ENCODE measurements at regions not wholly inside any gene's neighbourhood (a gene's known extent, or its start where the extent isn't known, plus 50 kb on each side); places are given as distances from the start of the nearest gene placed in this dataset.

DNA sequence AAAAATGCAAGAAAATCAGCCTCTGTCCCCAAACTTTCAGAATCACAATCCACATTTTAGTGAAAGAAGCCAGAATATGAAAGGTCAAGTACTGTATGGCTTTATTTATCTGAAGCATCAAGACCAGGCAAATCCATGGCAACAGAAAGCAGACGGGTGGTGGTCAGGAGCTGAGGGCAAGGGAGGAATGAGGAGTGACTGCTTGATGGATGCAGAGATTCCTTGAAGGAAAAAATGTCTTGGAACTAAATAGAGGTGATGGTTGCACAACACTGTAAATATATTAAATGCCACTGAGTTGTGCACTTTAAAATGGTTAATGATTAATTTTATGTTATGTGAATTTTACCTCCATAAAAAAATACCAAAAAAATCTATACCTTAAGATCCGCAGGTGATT lies 165.1 kb downstream of the GXYLT1 start:
- intact Hi-C loops (cut with DNase I): no loop called here
- H3K4me1 ChIP-seq (replicated peaks): no peaks in the 10 kb centered on the region

DNA sequence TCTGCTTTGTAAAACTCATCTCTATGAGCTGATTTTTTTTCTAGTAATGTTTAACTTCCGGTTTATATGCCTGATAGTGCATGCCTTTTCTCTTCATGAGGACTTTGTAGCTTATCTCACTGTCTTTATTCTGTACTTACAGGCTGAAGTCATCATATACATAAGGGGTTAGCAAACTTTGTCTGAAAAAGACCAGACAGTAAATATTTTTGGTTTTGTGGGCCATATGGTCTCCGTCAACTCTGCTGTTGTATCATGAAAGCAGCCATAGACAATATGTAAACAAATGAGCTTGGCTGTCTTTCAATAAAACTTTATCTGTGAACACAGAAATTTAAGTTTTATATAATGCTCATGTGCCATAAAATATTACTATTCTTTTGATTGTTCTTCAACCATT lies 172.1 kb downstream of the GXYLT1 start:
- Histone ChIP-seq H3K36me3 (no peaks in the 10 kb centered on the region), H3K27ac (no peak overlapping the region), H3K9me3 (no peaks in the 10 kb centered on the region), H3K27me3 (replicated peaks; ENCODE audit: insufficient read depth) (no peaks in the 10 kb centered on the region), H3K4me1 (replicated peaks) (no peaks in the 10 kb centered on the region), H3K4me3 (no peak overlapping the region)
- DNase-seq (ENCODE audit: low spot score): no peak
- WGBS: 77% methylated on average over 2 of the region's 2 CpGs
- TF ChIP-seq POLR2A (IDR thresholded peaks at IDR 0.05): no peak
- no peak for TF ChIP-seq POLR2AphosphoS5 (IDR thresholded peaks at IDR 0.05)
- TF ChIP-seq, protein P1, sequence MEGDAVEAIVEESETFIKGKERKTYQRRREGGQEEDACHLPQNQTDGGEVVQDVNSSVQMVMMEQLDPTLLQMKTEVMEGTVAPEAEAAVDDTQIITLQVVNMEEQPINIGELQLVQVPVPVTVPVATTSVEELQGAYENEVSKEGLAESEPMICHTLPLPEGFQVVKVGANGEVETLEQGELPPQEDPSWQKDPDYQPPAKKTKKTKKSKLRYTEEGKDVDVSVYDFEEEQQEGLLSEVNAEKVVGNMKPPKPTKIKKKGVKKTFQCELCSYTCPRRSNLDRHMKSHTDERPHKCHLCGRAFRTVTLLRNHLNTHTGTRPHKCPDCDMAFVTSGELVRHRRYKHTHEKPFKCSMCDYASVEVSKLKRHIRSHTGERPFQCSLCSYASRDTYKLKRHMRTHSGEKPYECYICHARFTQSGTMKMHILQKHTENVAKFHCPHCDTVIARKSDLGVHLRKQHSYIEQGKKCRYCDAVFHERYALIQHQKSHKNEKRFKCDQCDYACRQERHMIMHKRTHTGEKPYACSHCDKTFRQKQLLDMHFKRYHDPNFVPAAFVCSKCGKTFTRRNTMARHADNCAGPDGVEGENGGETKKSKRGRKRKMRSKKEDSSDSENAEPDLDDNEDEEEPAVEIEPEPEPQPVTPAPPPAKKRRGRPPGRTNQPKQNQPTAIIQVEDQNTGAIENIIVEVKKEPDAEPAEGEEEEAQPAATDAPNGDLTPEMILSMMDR (IDR thresholded peaks at IDR 0.05): no peak
- intact Hi-C loops (cut with DNase I): no loop called here

More for the DNA sequence above, 165.1 kb downstream of the GXYLT1 start:
- 52% methylated on average over 2 of the region's 2 CpGs for WGBS
- TF ChIP-seq POLR2AphosphoS5 (IDR thresholded peaks at IDR 0.05) (no peak), POLR2A (IDR thresholded peaks at IDR 0.05) (no peak)
- TF ChIP-seq, protein P1 (IDR thresholded peaks at IDR 0.05): no peak
- H3K4me3 ChIP-seq: no peak overlapping the region
- H3K9me3 ChIP-seq: no peaks in the 10 kb centered on the region
- no peaks in the 10 kb centered on the region for H3K36me3 ChIP-seq
- DNase-seq (ENCODE audit: low spot score): no peak
- H3K27ac ChIP-seq: no peak overlapping the region
- no peaks in the 10 kb centered on the region for H3K27me3 ChIP-seq (replicated peaks; ENCODE audit: insufficient read depth)

DNA sequence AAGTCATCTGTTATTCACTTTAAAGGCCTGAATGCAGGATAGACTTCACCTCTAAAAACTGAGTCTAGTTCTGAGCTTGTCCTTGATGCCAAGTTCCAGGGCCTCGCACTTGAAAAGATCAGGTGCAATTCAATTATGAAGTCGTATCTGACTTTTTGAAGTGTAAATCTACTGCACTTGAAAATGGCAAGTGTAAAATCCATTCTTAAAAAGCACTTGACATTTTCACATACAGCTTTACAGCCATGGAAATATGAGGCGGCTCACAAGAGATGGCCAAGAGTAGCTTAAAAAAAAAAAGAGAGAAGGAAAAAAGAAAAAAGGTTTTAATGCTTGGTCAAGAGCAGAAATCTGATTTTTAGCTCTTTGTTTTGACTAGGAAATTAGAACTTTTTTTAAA lies 172.5 kb downstream of the GXYLT1 start:
- no peaks in the 10 kb centered on the region for H3K27me3 ChIP-seq (replicated peaks; ENCODE audit: insufficient read depth)
- H3K4me3 ChIP-seq: no peak overlapping the region
- TF ChIP-seq POLR2A (IDR thresholded peaks at IDR 0.05) (no peak), POLR2AphosphoS5 (IDR thresholded peaks at IDR 0.05) (no peak)
- TF ChIP-seq, protein P1 (IDR thresholded peaks at IDR 0.05): no peak
- intact Hi-C loops (cut with DNase I): no loop called here
- H3K27ac ChIP-seq: no peak overlapping the region
- H3K36me3 ChIP-seq: no peaks in the 10 kb centered on the region
- 62% methylated on average over 3 of the region's 3 CpGs for WGBS
- H3K9me3 ChIP-seq: no peaks in the 10 kb centered on the region
- H3K4me1 ChIP-seq (replicated peaks): no peaks in the 10 kb centered on the region
- DNase-seq (ENCODE audit: low spot score): no peak

DNA sequence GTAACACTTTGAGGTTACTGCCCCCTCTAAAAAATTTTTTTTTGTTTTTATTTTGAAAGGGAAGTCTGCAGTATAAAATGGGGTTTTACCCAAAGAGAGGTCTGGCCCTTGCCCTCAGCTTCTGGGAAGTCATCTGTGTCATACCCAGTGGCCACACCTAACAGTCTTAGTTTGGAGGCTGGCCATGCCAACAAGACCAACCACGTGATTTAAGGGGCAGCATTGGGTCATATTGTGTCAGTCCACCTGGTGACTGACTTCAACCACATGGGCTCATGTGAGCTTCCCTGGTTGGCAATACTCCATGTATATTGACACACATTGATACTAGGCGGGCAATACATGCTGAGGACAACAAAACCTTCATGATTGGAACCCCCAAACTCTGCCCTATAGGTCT lies 173.9 kb downstream of the GXYLT1 start:
- H3K27ac ChIP-seq: no peak overlapping the region
- no peaks in the 10 kb centered on the region for H3K36me3 ChIP-seq
- 100% methylated on average over 2 of the region's 2 CpGs for WGBS
- H3K27me3 ChIP-seq (replicated peaks; ENCODE audit: insufficient read depth): no peaks in the 10 kb centered on the region
- TF ChIP-seq, protein P1 (IDR thresholded peaks at IDR 0.05): no peak
- TF ChIP-seq POLR2A (IDR thresholded peaks at IDR 0.05) (no peak), POLR2AphosphoS5 (IDR thresholded peaks at IDR 0.05) (no peak)
- no peak overlapping the region for H3K4me3 ChIP-seq
- no peaks in the 10 kb centered on the region for H3K4me1 ChIP-seq (replicated peaks)
- intact Hi-C loops (cut with DNase I): no loop called here
- no peak for DNase-seq (ENCODE audit: low spot score)
- H3K9me3 ChIP-seq: no peaks in the 10 kb centered on the region

DNA sequence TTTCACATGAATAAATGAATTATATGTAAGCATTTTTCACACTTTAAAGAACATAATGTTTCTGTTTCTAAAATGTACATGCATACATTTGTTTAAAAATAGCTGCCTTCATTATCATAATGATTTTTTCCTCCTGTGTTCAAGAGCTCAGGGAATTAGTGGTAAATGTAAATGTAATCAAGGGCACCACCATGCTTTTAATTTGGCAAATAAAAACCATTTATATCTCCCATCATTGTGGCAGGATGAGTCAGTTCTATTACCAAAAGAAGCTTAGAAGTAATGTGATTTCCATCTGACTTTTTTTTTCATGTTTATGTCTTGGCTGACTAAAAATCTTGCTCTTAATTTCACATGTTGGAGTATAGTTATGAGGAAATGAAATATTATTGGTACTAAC lies 176.1 kb downstream of the GXYLT1 start:
- Histone ChIP-seq H3K4me1 (replicated peaks) (no peaks in the 10 kb centered on the region), H3K9me3 (no peaks in the 10 kb centered on the region), H3K27me3 (replicated peaks; ENCODE audit: insufficient read depth) (no peaks in the 10 kb centered on the region), H3K36me3 (no peaks in the 10 kb centered on the region), H3K27ac (no peak overlapping the region), H3K4me3 (no peak overlapping the region)
- TF ChIP-seq POLR2AphosphoS5 (IDR thresholded peaks at IDR 0.05): no peak
- TF ChIP-seq, protein P1 (IDR thresholded peaks at IDR 0.05): no peak
- no peak for TF ChIP-seq POLR2A (IDR thresholded peaks at IDR 0.05)
- no peak for DNase-seq (ENCODE audit: low spot score)
- intact Hi-C loops (cut with DNase I): no loop called here
